CD4-positive, alpha-beta memory T cell (primary cell): ENCODE measurements at regions not wholly inside any gene's neighbourhood (a gene's known extent, or its start where the extent isn't known, plus 50 kb on each side); places are given as distances from the start of the nearest gene placed in this dataset.
"Not testable (repeated sequence)": the region's sequence is repeated elsewhere in the genome, so short reads cannot be mapped to it uniquely, and the experiment has no call there.

ENCODE experiments used
- CTCF ChIA-PET: fragments of 350-600 bp; sonication (Branson Sonifier 250); formaldehyde crosslinking; loops from one replicate; lab custom pipeline; 2021; ENCODE audit warnings: inconsistent platforms; ENCODE audit not compliant: partially characterized antibody; lab: Charles Lee
- POLR2A ChIA-PET: fragments of 350-600 bp; sonication (Branson Sonifier 250); formaldehyde crosslinking; loops from one replicate; lab custom pipeline; 2021; ENCODE audit not compliant: partially characterized antibody; lab: Charles Lee
- DNase-seq, 5 donors: peaks; one replicate each; pipeline versions ENCODE4 v3.0.0 to v3.0.0-alpha.2; 2020 to 2022; ENCODE audit warnings: mixed read lengths in 1 of 5
- H3K27ac ChIP-seq: one replicate; pipeline ENCODE4 v1.7.0; 2013; ENCODE audit warnings: low read depth, low read length
- H3K27me3 ChIP-seq: 2 replicates; pipeline ENCODE4 v1.7.0; 2013; ENCODE audit warnings: mild to moderate bottlenecking, low read length, moderate library complexity; ENCODE audit not compliant: insufficient read depth
- H3K36me3 ChIP-seq: 2 replicates; pipeline ENCODE4 v1.7.0; 2013; ENCODE audit warnings: mild to moderate bottlenecking, low read length, moderate library complexity; ENCODE audit not compliant: insufficient read depth
- H3K4me1 ChIP-seq: 2 replicates; pipeline ENCODE4 v1.7.0; 2013; ENCODE audit warnings: mild to moderate bottlenecking, low read length, moderate library complexity; ENCODE audit not compliant: insufficient read depth
- H3K4me3 ChIP-seq, 2 donors: one replicate each; pipeline ENCODE4 v1.7.0; 2013; ENCODE audit warnings: low read length in 2 of 2, mild to moderate bottlenecking in 1 of 2
- H3K9me3 ChIP-seq, 2 donors: one replicate each; pipeline ENCODE4 v1.7.0; 2013; ENCODE audit warnings: low read length in 2 of 2, control low read depth in 1 of 2; ENCODE audit not compliant: control insufficient read depth in 1 of 2
- H3K27ac Mint-ChIP-seq, 7 donors: one replicate each; pipeline ENCODE4 v1.8.0; 2020 to 2021; ENCODE audit warnings: mixed read lengths in 7 of 7, mild to moderate bottlenecking in 6 of 7, inconsistent platforms in 3 of 7, moderate library complexity in 3 of 7
- H3K27me3 Mint-ChIP-seq, 2 donors: one replicate each; pipeline ENCODE4 v1.8.0; 2020 to 2021; ENCODE audit warnings: mixed read lengths in 2 of 2
- H3K36me3 Mint-ChIP-seq, 2 donors: one replicate each; pipeline ENCODE4 v1.8.0; 2020 to 2021; ENCODE audit warnings: mixed read lengths in 2 of 2, inconsistent platforms in 1 of 2, mild to moderate bottlenecking in 1 of 2
- H3K4me1 Mint-ChIP-seq, 4 donors: one replicate each; pipeline ENCODE4 v1.8.0; 2020 to 2021; ENCODE audit warnings: mixed read lengths in 4 of 4, mild to moderate bottlenecking in 1 of 4
- H3K4me3 Mint-ChIP-seq, 8 donors: one replicate each; pipeline ENCODE4 v1.8.0; 2020 to 2021; ENCODE audit warnings: mixed read lengths in 8 of 8, mild to moderate bottlenecking in 7 of 8, moderate library complexity in 6 of 8, inconsistent platforms in 3 of 8
- H3K9me3 Mint-ChIP-seq, 8 donors: one replicate each; pipeline ENCODE4 v1.8.0; 2020 to 2021; ENCODE audit warnings: mixed read lengths in 8 of 8, mild to moderate bottlenecking in 5 of 8, inconsistent platforms in 3 of 8, moderate library complexity in 1 of 8
- intact Hi-C: fragments of 100-400 bp; cut with micrococcal nuclease; formaldehyde crosslinking; loops from one replicate; pipeline ENCODE4 v1.15.1; 2023

- H3K36me3 ChIP-seq, H3K9me3 Mint-ChIP-seq, H3K4me3 ChIP-seq, DNase-seq, H3K9me3 ChIP-seq, H3K27me3 Mint-ChIP-seq, H3K4me1 Mint-ChIP-seq, H3K4me3 Mint-ChIP-seq, H3K27me3 ChIP-seq, H3K27ac ChIP-seq, H3K36me3 Mint-ChIP-seq, CTCF ChIA-PET, intact Hi-C loops, POLR2A ChIA-PET, H3K4me1 ChIP-seq, H3K27ac Mint-ChIP-seq: not testable (repeated sequence)
These were observed 378.2 kb downstream of the PTH2R start for GRCh38 chr2:208784774-208785173.

GRCh38 chr2:208791257-208791656, 384.7 kb downstream of the PTH2R start:
- no peak overlapping the region for H3K4me3 Mint-ChIP-seq

GRCh38 chr2:208792766-208793165, 386.2 kb downstream of the PTH2R start:
- no peaks in the 10 kb centered on the region for H3K4me1 ChIP-seq
- H3K27ac ChIP-seq: no peak overlapping the region
- no peaks in the 10 kb centered on the region for H3K36me3 Mint-ChIP-seq
- no peak overlapping the region for H3K4me3 Mint-ChIP-seq
- no peak overlapping the region for H3K4me3 ChIP-seq
- H3K9me3 Mint-ChIP-seq: peaks cover 0 to 4% (median 0%) of the 10 kb centered on the region in 8 donors
- ChIA-PET POLR2A (no interaction called here), CTCF (no interaction called here)
- DNase-seq: no peak
- H3K27me3 Mint-ChIP-seq: no peaks in the 10 kb centered on the region
- intact Hi-C loops: no loop called here
- H3K27me3 ChIP-seq: no peaks in the 10 kb centered on the region
- no peaks in the 10 kb centered on the region for H3K9me3 ChIP-seq
- H3K36me3 ChIP-seq: no peaks in the 10 kb centered on the region
- H3K27ac Mint-ChIP-seq: no peak overlapping the region
- H3K4me1 Mint-ChIP-seq: no peaks in the 10 kb centered on the region

More at GRCh38 chr2:208791257-208791656, 384.7 kb downstream of the PTH2R start:
- POLR2A ChIA-PET: no interaction called here
- no peak for DNase-seq
- H3K27me3 Mint-ChIP-seq: no peaks in the 10 kb centered on the region
- H3K27ac Mint-ChIP-seq: no peak overlapping the region
- no peaks in the 10 kb centered on the region for H3K36me3 Mint-ChIP-seq
- no peak overlapping the region for H3K4me3 ChIP-seq
- H3K36me3 ChIP-seq: no peaks in the 10 kb centered on the region
- H3K4me1 Mint-ChIP-seq: no peaks in the 10 kb centered on the region
- intact Hi-C loops: no loop called here
- H3K9me3 ChIP-seq: no peaks in the 10 kb centered on the region
- no peaks in the 10 kb centered on the region for H3K27me3 ChIP-seq
- no peak overlapping the region for H3K27ac ChIP-seq
- no peaks in the 10 kb centered on the region for H3K4me1 ChIP-seq
- CTCF ChIA-PET: no interaction called here
- H3K9me3 Mint-ChIP-seq: peaks cover 0 to 7% (median 3%) of the 10 kb centered on the region in 8 donors

GRCh38 chr2:208793434-208793833, 386.8 kb downstream of the PTH2R start:
- Mint-ChIP-seq H3K9me3 (peaks cover 0 to 4% (median 0%) of the 10 kb centered on the region in 8 donors), H3K4me1 (no peaks in the 10 kb centered on the region), H3K27ac (no peak overlapping the region), H3K36me3 (no peaks in the 10 kb centered on the region), H3K4me3 (no peak overlapping the region), H3K27me3 (no peaks in the 10 kb centered on the region)
- ChIA-PET POLR2A (no interaction called here), CTCF (no interaction called here)
- no peak for DNase-seq
- Histone ChIP-seq H3K27ac (no peak overlapping the region), H3K36me3 (no peaks in the 10 kb centered on the region), H3K4me3 (no peak overlapping the region), H3K4me1 (no peaks in the 10 kb centered on the region), H3K27me3 (no peaks in the 10 kb centered on the region), H3K9me3 (no peaks in the 10 kb centered on the region)
- intact Hi-C loops: no loop called here

- no peak overlapping the region for H3K4me3 Mint-ChIP-seq
- CTCF ChIA-PET: no interaction called here
- no peak overlapping the region for H3K27ac Mint-ChIP-seq
- Histone ChIP-seq H3K9me3 (no peaks in the 10 kb centered on the region), H3K27ac (no peak overlapping the region), H3K36me3 (no peaks in the 10 kb centered on the region), H3K4me1 (no peaks in the 10 kb centered on the region), H3K27me3 (no peaks in the 10 kb centered on the region), H3K4me3 (no peak overlapping the region)
- no peaks in the 10 kb centered on the region for H3K4me1 Mint-ChIP-seq
- no peaks in the 10 kb centered on the region for H3K36me3 Mint-ChIP-seq
- H3K27me3 Mint-ChIP-seq: no peaks in the 10 kb centered on the region
- H3K9me3 Mint-ChIP-seq: peaks cover 0 to 4% (median 0%) of the 10 kb centered on the region in 8 donors
- POLR2A ChIA-PET: no interaction called here
- no peak for DNase-seq
- intact Hi-C loops: no loop called here
These were observed 387.8 kb downstream of the PTH2R start for GRCh38 chr2:208794288-208794975.

GRCh38 chr2:208798698-208799097, 392.1 kb downstream of the PTH2R start:
- H3K4me3 Mint-ChIP-seq: no peak overlapping the region
- H3K27me3 Mint-ChIP-seq: no peaks in the 10 kb centered on the region
- no peaks in the 10 kb centered on the region for H3K4me1 Mint-ChIP-seq
- H3K36me3 Mint-ChIP-seq: no peaks in the 10 kb centered on the region
- Histone ChIP-seq H3K4me3 (no peak overlapping the region), H3K4me1 (no peaks in the 10 kb centered on the region), H3K36me3 (no peaks in the 10 kb centered on the region), H3K9me3 (no peaks in the 10 kb centered on the region), H3K27ac (no peak overlapping the region), H3K27me3 (no peaks in the 10 kb centered on the region)
- intact Hi-C loops: no loop called here
- no peak for DNase-seq
- POLR2A ChIA-PET: no interaction called here
- CTCF ChIA-PET: no interaction called here
- peaks cover 2 to 9% (median 3%) of the 10 kb centered on the region in 8 donors for H3K9me3 Mint-ChIP-seq
- H3K27ac Mint-ChIP-seq: no peak overlapping the region

GRCh38 chr2:208799397-208799796, 392.8 kb downstream of the PTH2R start:
- ChIA-PET POLR2A (no interaction called here), CTCF (no interaction called here)
- Histone ChIP-seq H3K4me1 (no peaks in the 10 kb centered on the region), H3K9me3 (no peaks in the 10 kb centered on the region), H3K4me3 (no peak overlapping the region), H3K36me3 (no peaks in the 10 kb centered on the region), H3K27ac (no peak overlapping the region), H3K27me3 (no peaks in the 10 kb centered on the region)
- Mint-ChIP-seq H3K27ac (no peak overlapping the region), H3K27me3 (no peaks in the 10 kb centered on the region), H3K4me3 (no peak overlapping the region), H3K9me3 (peaks cover 2 to 9% (median 3%) of the 10 kb centered on the region in 8 donors), H3K36me3 (no peaks in the 10 kb centered on the region), H3K4me1 (no peaks in the 10 kb centered on the region)
- intact Hi-C loops: no loop called here
- DNase-seq: no peak

GRCh38 chr2:208800887-208801286, 394.3 kb downstream of the PTH2R start:
- intact Hi-C loops, H3K4me1 Mint-ChIP-seq, H3K27ac ChIP-seq: not testable (repeated sequence)

More at GRCh38 chr2:208800887-208801286, 394.3 kb downstream of the PTH2R start:
- H3K36me3 ChIP-seq, H3K4me1 ChIP-seq, CTCF ChIA-PET, H3K9me3 ChIP-seq, POLR2A ChIA-PET, H3K9me3 Mint-ChIP-seq, H3K4me3 Mint-ChIP-seq, DNase-seq, H3K27me3 ChIP-seq, H3K36me3 Mint-ChIP-seq, H3K27ac Mint-ChIP-seq, H3K27me3 Mint-ChIP-seq, H3K4me3 ChIP-seq: not testable (repeated sequence)
